HG02623 (cell line): ENCODE measurements at regions not wholly inside any gene's neighbourhood (a gene's known extent, or its start where the extent isn't known, plus 50 kb on each side); places are given as distances from the start of the nearest gene placed in this dataset.

Experiments used
- ATAC-seq: cut with Tn5 transposase; IDR thresholded peaks from one replicate; pipeline ENCODE4 v1.9.1; 2021; ENCODE audit warnings: moderate library complexity; ENCODE audit not compliant: unreplicated experiment

GRCh38 chr16:82414476-82414875, 212.3 kb upstream of the CDH13 start:
- no peak for ATAC-seq

DNA sequence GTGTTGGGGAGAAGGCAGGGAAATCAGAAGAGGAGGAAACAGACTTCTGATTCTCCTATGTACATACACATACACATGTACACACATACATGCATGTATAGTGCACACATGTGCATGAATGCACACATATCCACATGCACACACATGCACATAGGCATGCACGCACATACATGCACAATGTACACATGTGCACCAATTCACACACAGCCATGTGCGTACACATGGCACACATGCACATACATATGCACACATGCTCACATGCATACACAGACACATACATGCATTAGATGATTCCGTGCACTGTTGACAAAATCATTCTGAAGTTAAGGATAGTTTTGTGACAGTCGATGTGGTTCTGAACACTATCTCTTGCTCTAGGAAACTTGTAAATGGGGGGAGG, 214.0 kb upstream of the CDH13 start:
- ATAC-seq, result no peak

DNA sequence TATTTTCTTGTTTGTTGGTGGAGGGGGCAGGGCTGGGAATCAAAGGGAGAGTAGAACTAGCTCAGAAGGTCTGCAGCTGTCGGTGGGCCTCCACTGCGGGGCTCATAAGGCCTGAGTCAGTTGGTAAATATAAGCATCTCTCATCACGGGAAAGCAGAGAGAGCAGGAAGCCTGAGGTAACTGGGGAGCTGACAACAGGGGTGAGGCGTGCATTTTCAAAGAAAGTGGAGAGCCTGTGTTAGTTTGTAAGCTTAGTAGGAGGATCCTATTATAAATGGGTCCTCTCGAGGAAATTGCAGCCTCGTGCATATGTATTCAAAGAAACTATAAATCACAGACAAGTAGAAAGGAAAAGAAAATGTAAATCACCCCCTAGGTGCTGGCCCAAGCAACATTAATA, 221.0 kb upstream of the CDH13 start:
- no peak for ATAC-seq

DNA sequence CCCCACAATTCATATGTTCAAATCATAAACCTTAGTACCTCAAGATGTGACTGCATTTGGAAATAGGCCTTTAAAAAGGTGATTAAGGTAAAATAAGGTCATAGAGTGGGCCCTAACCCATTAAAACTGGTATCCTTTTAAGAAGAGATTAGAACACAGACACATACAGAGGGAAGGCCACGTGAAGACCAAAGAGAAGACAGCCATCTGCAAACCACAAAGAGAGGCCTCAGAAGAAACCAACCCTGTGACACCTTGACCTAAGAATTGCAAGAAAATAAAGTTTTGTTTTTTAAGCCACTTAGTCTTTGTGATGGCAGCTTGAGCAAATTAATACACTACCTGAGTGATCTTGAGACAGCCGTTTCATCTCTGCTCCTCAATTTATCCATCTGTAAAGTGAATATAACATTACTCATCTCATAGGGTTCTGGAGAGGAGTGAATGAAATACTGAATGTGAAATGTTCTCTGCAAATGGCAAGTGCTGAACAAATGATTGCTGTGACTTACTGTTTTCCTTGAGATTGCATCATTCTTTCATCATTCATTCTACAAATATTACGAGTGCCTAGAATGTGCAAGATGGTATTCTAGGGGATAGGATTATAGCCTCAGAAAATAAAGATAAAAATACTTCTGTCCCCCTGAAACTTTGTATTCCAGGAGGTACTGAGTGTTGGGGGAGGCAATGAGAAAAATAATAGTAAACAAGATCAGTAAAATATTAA, 222.0 kb upstream of the CDH13 start:
- no peak for ATAC-seq

GRCh38 chr16:82402665-82403218, 224.0 kb upstream of the CDH13 start:
- no peak for ATAC-seq

- ATAC-seq, result no peak
These were observed 226.7 kb upstream of the CDH13 start for GRCh38 chr16:82400046-82400445.

DNA sequence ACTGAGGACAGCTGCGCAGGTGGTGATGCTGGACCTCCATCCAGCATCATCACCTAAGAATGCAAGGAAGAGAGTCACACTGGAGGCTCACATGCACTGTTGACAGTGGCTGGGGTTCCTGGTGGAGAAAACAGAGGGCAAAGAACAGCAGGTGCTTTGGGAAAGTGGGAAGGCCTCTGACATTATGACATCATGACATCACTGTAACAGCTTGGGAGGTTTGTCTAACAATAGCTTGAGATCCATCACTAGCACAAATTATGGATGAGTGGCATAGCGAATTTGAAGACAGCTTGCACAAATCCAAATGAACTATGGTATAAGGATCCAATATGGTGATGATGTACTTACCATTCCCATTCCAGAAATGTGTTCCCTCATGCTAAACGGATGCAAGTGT, 226.5 kb upstream of the MPHOSPH6 start:
- no peak for ATAC-seq

- ATAC-seq, result no peak
These were observed 225.2 kb upstream of the MPHOSPH6 start for GRCh38 chr16:82395212-82395611.

DNA sequence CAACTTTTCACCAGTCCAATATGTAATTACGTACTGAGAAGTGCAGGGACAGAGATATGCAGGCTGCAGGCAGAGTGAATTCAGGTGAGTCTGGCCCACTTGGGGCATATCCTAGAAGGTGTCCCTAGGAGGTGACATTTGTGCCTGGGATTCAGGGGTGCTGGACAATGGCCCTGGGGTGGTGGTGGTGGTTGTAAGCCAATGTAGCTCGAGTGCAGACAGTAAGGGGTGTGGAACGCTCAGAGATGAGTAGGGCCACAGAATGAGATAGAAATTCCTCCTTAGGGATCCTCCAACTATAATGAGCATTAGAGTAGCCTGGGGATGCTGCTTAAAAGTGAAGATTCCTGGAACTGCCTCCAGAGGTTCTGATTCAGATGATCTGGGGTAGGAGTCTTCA, 221.7 kb upstream of the MPHOSPH6 start:
- no peak for ATAC-seq

DNA sequence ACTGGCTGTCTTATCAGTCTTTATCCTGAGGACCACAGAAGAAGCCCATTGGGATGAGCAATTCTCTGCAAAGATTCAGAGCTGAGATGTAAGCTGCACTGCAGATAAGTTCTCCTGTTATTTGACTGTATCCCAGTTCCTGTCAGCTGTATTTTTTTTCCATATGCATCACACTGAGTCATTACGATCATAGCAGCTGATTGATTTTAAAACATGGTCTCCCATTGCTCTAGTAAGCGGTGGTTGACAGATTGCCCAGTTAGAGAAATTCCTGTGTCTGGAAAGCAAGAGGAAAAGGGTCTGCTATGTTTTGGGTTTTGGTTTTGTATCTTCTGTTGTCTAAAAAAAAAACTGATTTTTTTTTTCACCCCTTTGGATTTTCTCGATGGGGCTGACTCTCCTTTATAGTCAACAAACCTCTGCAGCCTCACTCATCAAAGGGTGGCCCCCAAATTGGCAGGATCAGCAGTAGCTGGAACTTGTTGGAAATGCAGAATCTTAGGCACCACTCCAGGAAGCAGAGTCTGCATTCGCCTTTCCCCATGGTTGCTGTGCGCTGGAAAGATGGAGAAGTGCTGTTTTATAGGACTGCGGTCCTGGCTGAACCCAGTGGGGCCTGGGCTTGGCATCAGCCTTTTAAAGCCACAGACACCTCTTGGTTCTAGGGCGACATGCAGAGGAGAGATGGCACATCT, 220.1 kb upstream of the MPHOSPH6 start:
- ATAC-seq, result no peak

DNA sequence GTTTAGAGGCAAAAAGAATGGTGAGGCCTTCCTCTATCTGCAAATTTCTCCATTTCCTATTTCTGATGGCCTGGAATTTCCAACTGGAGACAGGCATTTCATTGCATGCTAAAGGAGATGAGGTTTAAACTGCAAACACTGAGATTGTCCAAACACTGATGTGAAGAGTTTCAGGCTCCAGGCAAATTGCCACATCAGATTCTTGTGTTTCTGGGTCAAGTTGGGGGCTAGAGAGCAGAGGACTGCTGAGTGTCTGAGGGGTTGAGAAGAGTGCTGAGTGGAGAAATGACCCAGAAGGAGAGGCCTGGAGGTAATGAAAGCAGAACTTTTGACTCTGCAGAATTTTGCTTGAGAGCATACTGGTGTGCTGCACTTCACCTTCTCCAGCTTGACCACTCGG, 216.7 kb upstream of the MPHOSPH6 start:
- ATAC-seq, result no peak

DNA sequence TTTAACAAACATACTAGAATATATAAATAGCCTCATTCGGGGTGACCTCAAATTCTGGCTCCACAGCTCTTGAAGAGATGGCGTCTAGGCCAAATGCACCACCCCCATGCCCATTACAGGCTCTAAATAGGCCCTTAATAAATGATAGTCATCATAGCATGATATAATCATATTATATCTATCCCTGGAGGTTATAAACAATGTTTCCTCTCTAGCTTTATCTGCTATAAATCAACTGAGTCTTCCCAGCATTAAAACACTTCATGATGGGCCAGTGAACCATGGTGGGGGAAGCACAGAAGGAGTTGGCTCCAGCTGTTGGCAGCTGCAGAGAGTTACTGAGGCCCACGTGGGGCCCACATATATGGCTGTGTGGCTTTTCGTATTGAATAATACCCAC, 214.9 kb upstream of the MPHOSPH6 start:
- no peak for ATAC-seq

GRCh38 chr16:82384017-82384416, 214.0 kb upstream of the MPHOSPH6 start:
- peak; percentile 57 for ATAC-seq

GRCh38 chr16:82382521-82382920, 212.5 kb upstream of the MPHOSPH6 start:
- ATAC-seq, result no peak

- no peak for ATAC-seq
These were observed 209.5 kb upstream of the MPHOSPH6 start for GRCh38 chr16:82379551-82379950.

DNA sequence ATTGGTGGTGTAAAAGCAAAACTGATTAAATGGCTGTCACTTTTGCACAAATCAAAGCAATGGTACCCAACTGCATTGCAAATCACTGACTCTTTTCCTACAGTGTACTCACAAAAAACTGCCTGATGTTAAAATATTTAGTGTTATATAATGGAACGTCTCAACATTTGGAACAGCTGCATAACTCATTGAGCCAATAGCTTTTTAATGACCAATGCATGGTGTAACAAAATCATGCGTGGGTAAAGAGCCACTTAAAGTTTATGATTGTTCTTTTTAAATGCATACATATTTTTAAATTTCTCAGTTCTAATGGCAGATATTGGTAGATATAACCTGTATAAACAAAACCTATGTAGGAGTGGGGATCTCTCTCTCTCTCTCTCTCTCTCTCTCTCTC, 204.0 kb upstream of the MPHOSPH6 start:
- ATAC-seq, result no peak

GRCh38 chr16:82370282-82370681, 200.3 kb upstream of the MPHOSPH6 start:
- no peak for ATAC-seq

GRCh38 chr16:82368041-82368440, 198.0 kb upstream of the MPHOSPH6 start:
- ATAC-seq, result no peak

DNA sequence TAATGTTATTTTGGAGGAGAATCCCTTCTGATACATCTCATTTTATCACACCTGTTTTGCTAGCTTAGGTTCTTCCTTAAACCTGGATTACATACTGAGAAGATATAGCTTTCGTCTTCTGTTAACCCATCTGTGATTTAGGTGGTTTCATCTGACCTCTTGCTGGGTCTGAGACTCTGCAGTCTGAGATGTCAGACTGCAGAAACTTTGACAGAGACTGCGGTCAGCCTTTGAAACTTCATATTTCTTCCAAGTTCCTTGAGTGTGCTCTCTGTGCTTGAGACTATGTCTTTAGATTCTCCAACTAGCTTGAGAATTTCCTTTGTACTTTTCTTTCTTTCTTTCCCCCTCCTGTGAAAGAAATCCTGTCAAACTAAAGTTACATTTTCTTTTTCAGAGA, 196.4 kb upstream of the MPHOSPH6 start:
- ATAC-seq, result no peak

DNA sequence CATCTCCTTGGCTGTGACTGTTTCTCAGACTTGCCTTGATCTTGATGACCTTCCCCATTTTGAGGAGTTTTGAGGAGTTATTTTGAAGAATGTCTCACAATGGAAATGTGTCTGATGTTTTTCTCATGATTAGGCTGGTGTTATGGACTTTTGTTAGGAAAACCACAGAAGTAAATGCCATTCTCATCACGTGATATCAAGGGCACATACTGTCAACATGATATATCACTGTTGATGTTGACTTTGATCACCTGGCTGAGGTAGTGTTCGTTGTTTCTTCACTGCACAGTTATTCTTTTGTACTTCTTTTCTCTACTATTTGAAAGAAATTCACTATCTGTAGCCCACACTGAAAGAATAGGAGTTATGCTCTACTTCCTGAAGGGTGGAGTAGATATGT, 194.7 kb upstream of the MPHOSPH6 start:
- no peak for ATAC-seq

- ATAC-seq, result no peak
These were observed 193.2 kb upstream of the MPHOSPH6 start for GRCh38 chr16:82363026-82363816.

- ATAC-seq, result no peak
These were observed 191.9 kb upstream of the MPHOSPH6 start for GRCh38 chr16:82361885-82362284.
